ENCODE measurements at regions not wholly inside any gene's neighbourhood (a gene's known extent, or its start where the extent isn't known, plus 50 kb on each side); places are given as distances from the start of the nearest gene placed in this dataset.

GRCh38 chr2:238790833-238791230, 57.1 kb upstream of the TWIST2 start:
- TF ChIP-seq POLR2A (IDR thresholded peaks at IDR 0.05; ENCODE audit: low read length) (no peak), MAFK (IDR thresholded peaks at IDR 0.05; ENCODE audit: partially characterized antibody) (no peak), BHLHE40 (IDR thresholded peaks at IDR 0.05; ENCODE audit: low read depth, low read length) (no peak), EHF (CRISPR knock-in tag; IDR thresholded peaks at IDR 0.05) (no peak), HDAC2 (IDR thresholded peaks at IDR 0.05) (no peak), CTCF (IDR thresholded peaks at IDR 0.05) (no peak), BCL3 (IDR thresholded peaks at IDR 0.05) (no peak), CHD2 (IDR thresholded peaks at IDR 0.05; ENCODE audit: low read length, partially characterized antibody) (no peak)

All from A549 (cell line).